HG02885 (cell line): ENCODE measurements at regions not wholly inside any gene's neighbourhood (a gene's known extent, or its start where the extent isn't known, plus 50 kb on each side); places are given as distances from the start of the nearest gene placed in this dataset.

ENCODE experiments used
- ATAC-seq: cut with Tn5 transposase; IDR thresholded peaks from one replicate; pipeline ENCODE4 v1.9.1; 2021; ENCODE audit warnings: mild to moderate bottlenecking; ENCODE audit not compliant: unreplicated experiment, poor library complexity

GRCh38 chr7:16033233-16033632, 346.8 kb upstream of the MEOX2 start:
- no peak for ATAC-seq

GRCh38 chr7:16028636-16029035, 342.2 kb upstream of the MEOX2 start:
- ATAC-seq, result no peak

- no peak for ATAC-seq
These were observed 341.6 kb upstream of the MEOX2 start for GRCh38 chr7:16028103-16028502.

GRCh38 chr7:16027396-16027795, 340.9 kb upstream of the MEOX2 start:
- no peak for ATAC-seq

- no peak for ATAC-seq
These were observed 340.0 kb upstream of the MEOX2 start for GRCh38 chr7:16026253-16027020.

- ATAC-seq, result no peak
These were observed 339.2 kb upstream of the MEOX2 start for GRCh38 chr7:16025696-16026095.

GRCh38 chr7:16023503-16023902, 337.0 kb upstream of the MEOX2 start:
- ATAC-seq, result no peak

- ATAC-seq, result no peak
These were observed 336.6 kb upstream of the MEOX2 start for GRCh38 chr7:16023046-16023445.

- no peak for ATAC-seq
These were observed 335.4 kb upstream of the MEOX2 start for GRCh38 chr7:16021851-16022250.

- no peak for ATAC-seq
These were observed 329.5 kb upstream of the MEOX2 start for GRCh38 chr7:16015981-16016380.

- ATAC-seq, result no peak
These were observed 327.5 kb upstream of the MEOX2 start for GRCh38 chr7:16014031-16014430.

- no peak for ATAC-seq
These were observed 321.4 kb upstream of the MEOX2 start for GRCh38 chr7:16007911-16008310.

- ATAC-seq, result no peak
These were observed 318.2 kb upstream of the MEOX2 start for GRCh38 chr7:16004702-16005101.

- no peak for ATAC-seq
These were observed 315.0 kb upstream of the MEOX2 start for GRCh38 chr7:16001477-16001876.

GRCh38 chr7:15998617-15999016, 312.1 kb upstream of the MEOX2 start:
- no peak for ATAC-seq

- ATAC-seq, result no peak
These were observed 308.5 kb upstream of the MEOX2 start for GRCh38 chr7:15995027-15995426.

- ATAC-seq, result no peak
These were observed 302.7 kb upstream of the MEOX2 start for GRCh38 chr7:15989194-15989593.

- ATAC-seq, result no peak
These were observed 299.3 kb upstream of the MEOX2 start for GRCh38 chr7:15985587-15986384.

GRCh38 chr7:15977663-15978062, 291.2 kb upstream of the MEOX2 start:
- ATAC-seq, result no peak

GRCh38 chr7:15972862-15973275, 286.4 kb upstream of the MEOX2 start:
- ATAC-seq, result no peak

GRCh38 chr7:15967551-15967950, 281.1 kb upstream of the MEOX2 start:
- ATAC-seq, result no peak

GRCh38 chr7:15967121-15967520, 280.6 kb upstream of the MEOX2 start:
- no peak for ATAC-seq
